ENCODE measurements at regions not wholly inside any gene's neighbourhood (a gene's known extent, or its start where the extent isn't known, plus 50 kb on each side); places are given as distances from the start of the nearest gene placed in this dataset.

DNA sequence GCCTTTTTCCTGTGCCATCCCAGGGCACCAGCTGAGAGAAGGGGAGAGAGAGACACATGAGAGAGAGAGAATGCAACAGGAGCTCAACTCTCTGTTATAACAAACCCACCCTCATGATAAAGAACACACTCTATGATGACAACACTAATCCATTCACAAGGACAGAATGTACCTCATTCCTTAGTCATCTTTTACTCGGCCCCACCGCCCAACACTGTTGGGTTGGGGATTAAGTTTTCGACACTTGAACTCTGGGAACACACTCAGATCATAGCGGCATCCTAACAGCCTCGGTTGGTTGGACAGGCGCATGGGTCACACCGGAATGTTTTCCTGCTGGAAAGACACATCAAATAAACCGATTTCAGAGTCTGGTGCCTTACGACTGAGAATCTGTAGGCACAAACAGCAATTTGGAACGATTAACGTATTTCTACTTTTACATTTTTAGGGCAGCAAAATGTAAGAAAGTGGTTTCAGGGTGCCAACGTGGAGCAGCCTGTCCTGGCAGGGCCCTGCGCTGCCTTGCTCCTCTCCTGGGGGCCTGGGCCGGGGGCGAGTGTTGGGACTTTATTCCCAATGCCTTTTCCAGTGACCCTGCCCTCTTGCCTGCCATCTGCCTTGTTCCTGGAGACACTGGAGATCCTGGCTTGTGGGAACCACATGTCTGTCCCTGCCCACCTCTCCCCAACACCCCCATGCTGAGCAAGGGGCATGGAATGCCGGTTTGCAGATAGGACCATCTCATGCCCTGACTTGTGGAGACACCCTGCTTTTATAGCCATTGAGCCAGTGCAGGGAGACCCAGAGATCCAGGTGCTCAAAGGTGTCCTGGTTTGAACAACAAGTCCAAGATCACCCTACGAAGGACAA is 287.0 kb downstream of the TCERG1L start:
- no peak overlapping the region for H3K27ac ChIP-seq (ENCODE audit: insufficient read depth in 1 of 2, low read depth in 1 of 2, low read length in 2 of 2, poor library complexity in 1 of 2, severe bottlenecking in 2 of 2)
- CTCF ChIA-PET = no interaction called here
- POLR2A ChIA-PET = no interaction called here
- H3K36me3 ChIP-seq (ENCODE audit: control insufficient read depth in 4 of 4, insufficient read depth in 4 of 4, low read length in 3 of 4) = no peaks in the 10 kb centered on the region
- no peak overlapping the region for H3K4me3 ChIP-seq (ENCODE audit: control insufficient read depth in 1 of 7, extremely low read depth in 1 of 7, insufficient read depth in 4 of 7, low read depth in 2 of 7, low read length in 6 of 7)
- no peaks in the 10 kb centered on the region for H3K9me3 ChIP-seq (ENCODE audit: control extremely low read depth in 1 of 5, control insufficient read depth in 4 of 5, insufficient read depth in 2 of 5, low read depth in 1 of 5, low read length in 4 of 5)
- H3K4me1 ChIP-seq (ENCODE audit: control extremely low read depth in 1 of 4, control insufficient read depth in 4 of 4, insufficient read depth in 4 of 4, low read length in 3 of 4) = no peaks in the 10 kb centered on the region
- 91% methylated on average over 15 of the region's 17 CpGs for WGBS (ENCODE audit: insufficient coverage)
- no peak for DNase-seq
- peaks cover 0 to 6% (median 0%) of the 10 kb centered on the region in 5 experiments for H3K27me3 ChIP-seq (replicated peaks in 2 of 5; ENCODE audit: control insufficient read depth in 4 of 5, insufficient read depth in 5 of 5, low read length in 4 of 5)

DNA sequence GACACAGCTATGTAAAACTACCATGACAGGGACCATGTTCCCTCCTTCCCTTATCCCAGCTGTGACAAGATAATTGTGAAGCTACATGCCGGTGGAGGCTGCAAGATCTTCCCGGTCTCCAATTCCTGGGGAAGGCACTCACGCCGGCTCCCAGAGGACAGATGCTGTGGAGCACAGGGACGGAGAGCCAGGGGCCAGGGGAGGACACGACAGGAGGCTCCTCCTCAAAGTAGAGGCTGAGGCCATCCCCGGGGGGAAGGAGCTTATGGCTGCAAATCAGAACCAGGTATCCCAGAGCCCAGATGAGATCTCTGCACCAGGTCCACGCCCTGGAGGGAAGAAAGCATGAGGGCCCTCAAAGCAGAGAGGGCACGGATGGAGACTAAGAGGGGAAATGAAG is 286.2 kb downstream of the TCERG1L start:
- ChIA-PET POLR2A (no interaction called here), CTCF (no interaction called here)
- peaks cover 0 to 6% (median 0%) of the 10 kb centered on the region in 5 experiments for H3K27me3 ChIP-seq (replicated peaks in 2 of 5; ENCODE audit: control insufficient read depth in 4 of 5, insufficient read depth in 5 of 5, low read length in 4 of 5)
- 90% methylated on average over 9 of the region's 9 CpGs for WGBS (ENCODE audit: insufficient coverage)
- H3K4me3 ChIP-seq (ENCODE audit: control insufficient read depth in 1 of 7, extremely low read depth in 1 of 7, insufficient read depth in 4 of 7, low read depth in 2 of 7, low read length in 6 of 7) = no peak overlapping the region
- no peaks in the 10 kb centered on the region for H3K4me1 ChIP-seq (ENCODE audit: control extremely low read depth in 1 of 4, control insufficient read depth in 4 of 4, insufficient read depth in 4 of 4, low read length in 3 of 4)
- H3K9me3 ChIP-seq (ENCODE audit: control extremely low read depth in 1 of 5, control insufficient read depth in 4 of 5, insufficient read depth in 2 of 5, low read depth in 1 of 5, low read length in 4 of 5) = no peaks in the 10 kb centered on the region
- H3K27ac ChIP-seq (ENCODE audit: insufficient read depth in 1 of 2, low read depth in 1 of 2, low read length in 2 of 2, poor library complexity in 1 of 2, severe bottlenecking in 2 of 2) = no peak overlapping the region
- H3K36me3 ChIP-seq (ENCODE audit: control insufficient read depth in 4 of 4, insufficient read depth in 4 of 4, low read length in 3 of 4) = no peaks in the 10 kb centered on the region
- DNase-seq = no peak

- ChIA-PET POLR2A (no interaction called here), CTCF (no interaction called here)
- Histone ChIP-seq H3K4me3 (ENCODE audit: control insufficient read depth in 1 of 7, extremely low read depth in 1 of 7, insufficient read depth in 4 of 7, low read depth in 2 of 7, low read length in 6 of 7) (no peak overlapping the region), H3K36me3 (ENCODE audit: control insufficient read depth in 4 of 4, insufficient read depth in 4 of 4, low read length in 3 of 4) (no peaks in the 10 kb centered on the region), H3K27me3 (replicated peaks in 2 of 5; ENCODE audit: control insufficient read depth in 4 of 5, insufficient read depth in 5 of 5, low read length in 4 of 5) (peaks cover 0 to 6% (median 0%) of the 10 kb centered on the region in 5 experiments), H3K9me3 (ENCODE audit: control extremely low read depth in 1 of 5, control insufficient read depth in 4 of 5, insufficient read depth in 2 of 5, low read depth in 1 of 5, low read length in 4 of 5) (no peaks in the 10 kb centered on the region), H3K27ac (ENCODE audit: insufficient read depth in 1 of 2, low read depth in 1 of 2, low read length in 2 of 2, poor library complexity in 1 of 2, severe bottlenecking in 2 of 2) (no peak overlapping the region), H3K4me1 (ENCODE audit: control extremely low read depth in 1 of 4, control insufficient read depth in 4 of 4, insufficient read depth in 4 of 4, low read length in 3 of 4) (no peaks in the 10 kb centered on the region)
- no peak for DNase-seq
- 84% methylated on average over 7 of the region's 7 CpGs for WGBS (ENCODE audit: insufficient coverage)
Measured at GRCh38 chr10:131027256-131027655, 284.3 kb downstream of the TCERG1L start.

- Histone ChIP-seq H3K9me3 (ENCODE audit: control extremely low read depth in 1 of 5, control insufficient read depth in 4 of 5, insufficient read depth in 2 of 5, low read depth in 1 of 5, low read length in 4 of 5) (no peaks in the 10 kb centered on the region), H3K27me3 (replicated peaks in 2 of 5; ENCODE audit: control insufficient read depth in 4 of 5, insufficient read depth in 5 of 5, low read length in 4 of 5) (peaks cover 0 to 28% (median 1%) of the 10 kb centered on the region in 5 experiments), H3K4me3 (ENCODE audit: control insufficient read depth in 1 of 7, extremely low read depth in 1 of 7, insufficient read depth in 4 of 7, low read depth in 2 of 7, low read length in 6 of 7) (no peak overlapping the region), H3K4me1 (ENCODE audit: control extremely low read depth in 1 of 4, control insufficient read depth in 4 of 4, insufficient read depth in 4 of 4, low read length in 3 of 4) (no peaks in the 10 kb centered on the region), H3K36me3 (ENCODE audit: control insufficient read depth in 4 of 4, insufficient read depth in 4 of 4, low read length in 3 of 4) (no peaks in the 10 kb centered on the region), H3K27ac (ENCODE audit: insufficient read depth in 1 of 2, low read depth in 1 of 2, low read length in 2 of 2, poor library complexity in 1 of 2, severe bottlenecking in 2 of 2) (no peak overlapping the region)
- 76% methylated on average over 14 of the region's 14 CpGs for WGBS (ENCODE audit: insufficient coverage)
- DNase-seq = peak in 1 of 3 donors; percentile 3
- CTCF ChIA-PET = no interaction called here
- POLR2A ChIA-PET = no interaction called here
Measured at GRCh38 chr10:131031346-131031745, 280.2 kb downstream of the TCERG1L start.

DNA sequence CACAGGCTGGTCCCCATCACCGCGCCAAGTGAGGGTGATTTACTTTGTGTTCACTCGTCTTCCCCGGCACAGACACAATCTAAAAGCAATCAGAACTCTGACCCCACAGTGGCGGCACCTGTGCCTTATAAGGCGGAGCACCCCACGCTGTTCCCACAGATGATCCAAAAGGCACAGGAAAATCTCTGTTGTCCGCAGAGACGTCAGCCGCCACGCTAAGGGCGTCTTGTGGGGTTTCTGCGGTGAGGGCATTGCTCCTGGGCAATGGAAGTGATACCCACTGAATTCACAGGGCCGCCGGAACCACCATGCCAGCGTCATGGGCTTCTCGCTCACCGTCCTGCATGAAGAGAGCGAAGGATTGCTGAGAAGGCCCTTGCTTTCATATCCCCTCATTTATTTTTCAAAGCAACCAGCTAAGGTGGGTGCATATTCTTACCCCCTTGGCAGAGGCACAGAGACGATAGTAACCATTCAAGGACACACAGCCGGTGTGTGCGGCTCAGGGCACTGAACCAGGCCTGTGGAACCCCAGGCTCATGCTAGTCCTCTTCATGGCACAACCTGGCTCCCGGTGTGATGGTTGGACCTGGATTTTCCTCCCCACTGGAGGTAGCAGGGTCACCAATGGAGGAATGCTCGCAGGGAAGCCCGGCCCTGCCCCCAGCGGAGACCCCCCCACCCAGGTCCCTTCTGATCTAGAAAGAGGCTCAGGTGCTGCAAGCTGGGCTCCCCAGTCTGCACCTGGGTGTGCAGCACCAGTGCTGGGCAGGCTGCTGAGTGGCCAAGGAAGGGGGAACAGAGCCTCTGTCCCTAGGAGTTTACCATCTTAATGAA is 279.0 kb downstream of the TCERG1L start:
- CTCF ChIA-PET = no interaction called here
- Histone ChIP-seq H3K4me1 (ENCODE audit: control extremely low read depth in 1 of 4, control insufficient read depth in 4 of 4, insufficient read depth in 4 of 4, low read length in 3 of 4) (no peaks in the 10 kb centered on the region), H3K27ac (ENCODE audit: insufficient read depth in 1 of 2, low read depth in 1 of 2, low read length in 2 of 2, poor library complexity in 1 of 2, severe bottlenecking in 2 of 2) (no peak overlapping the region), H3K4me3 (ENCODE audit: control insufficient read depth in 1 of 7, extremely low read depth in 1 of 7, insufficient read depth in 4 of 7, low read depth in 2 of 7, low read length in 6 of 7) (no peak overlapping the region), H3K36me3 (ENCODE audit: control insufficient read depth in 4 of 4, insufficient read depth in 4 of 4, low read length in 3 of 4) (no peaks in the 10 kb centered on the region), H3K9me3 (ENCODE audit: control extremely low read depth in 1 of 5, control insufficient read depth in 4 of 5, insufficient read depth in 2 of 5, low read depth in 1 of 5, low read length in 4 of 5) (no peaks in the 10 kb centered on the region), H3K27me3 (replicated peaks in 2 of 5; ENCODE audit: control insufficient read depth in 4 of 5, insufficient read depth in 5 of 5, low read length in 4 of 5) (peaks cover 0 to 39% (median 5%) of the 10 kb centered on the region in 5 experiments)
- DNase-seq = no peak
- WGBS (ENCODE audit: insufficient coverage) = 95% methylated on average over 22 of the region's 26 CpGs
- POLR2A ChIA-PET = interaction anchor here (0.6 kb wide), 1 partner anchor 23 kb away, joined by 3 read pairs; no protein-coding TSS in a partner anchor

- no peak overlapping the region for H3K4me3 ChIP-seq (ENCODE audit: control insufficient read depth in 1 of 7, extremely low read depth in 1 of 7, insufficient read depth in 4 of 7, low read depth in 2 of 7, low read length in 6 of 7)
- H3K27me3 ChIP-seq (replicated peaks in 2 of 5; ENCODE audit: control insufficient read depth in 4 of 5, insufficient read depth in 5 of 5, low read length in 4 of 5) = peaks cover 0 to 42% (median 5%) of the 10 kb centered on the region in 5 experiments
- no peaks in the 10 kb centered on the region for H3K4me1 ChIP-seq (ENCODE audit: control extremely low read depth in 1 of 4, control insufficient read depth in 4 of 4, insufficient read depth in 4 of 4, low read length in 3 of 4)
- ChIA-PET CTCF (no interaction called here), POLR2A (interaction anchor here (0.6 kb wide), 1 partner anchor 24 kb away, joined by 3 read pairs; no protein-coding TSS in a partner anchor)
- H3K27ac ChIP-seq (ENCODE audit: insufficient read depth in 1 of 2, low read depth in 1 of 2, low read length in 2 of 2, poor library complexity in 1 of 2, severe bottlenecking in 2 of 2) = no peak overlapping the region
- H3K9me3 ChIP-seq (ENCODE audit: control extremely low read depth in 1 of 5, control insufficient read depth in 4 of 5, insufficient read depth in 2 of 5, low read depth in 1 of 5, low read length in 4 of 5) = no peaks in the 10 kb centered on the region
- no peaks in the 10 kb centered on the region for H3K36me3 ChIP-seq (ENCODE audit: control insufficient read depth in 4 of 4, insufficient read depth in 4 of 4, low read length in 3 of 4)
- DNase-seq = no peak
- WGBS (ENCODE audit: insufficient coverage) = 82% methylated on average over 10 of the region's 10 CpGs
Measured at GRCh38 chr10:131033166-131034085, 278.1 kb downstream of the TCERG1L start.
